ENCODE measurements at regions not wholly inside any gene's neighbourhood (a gene's known extent, or its start where the extent isn't known, plus 50 kb on each side); places are given as distances from the start of the nearest gene placed in this dataset.

DNA sequence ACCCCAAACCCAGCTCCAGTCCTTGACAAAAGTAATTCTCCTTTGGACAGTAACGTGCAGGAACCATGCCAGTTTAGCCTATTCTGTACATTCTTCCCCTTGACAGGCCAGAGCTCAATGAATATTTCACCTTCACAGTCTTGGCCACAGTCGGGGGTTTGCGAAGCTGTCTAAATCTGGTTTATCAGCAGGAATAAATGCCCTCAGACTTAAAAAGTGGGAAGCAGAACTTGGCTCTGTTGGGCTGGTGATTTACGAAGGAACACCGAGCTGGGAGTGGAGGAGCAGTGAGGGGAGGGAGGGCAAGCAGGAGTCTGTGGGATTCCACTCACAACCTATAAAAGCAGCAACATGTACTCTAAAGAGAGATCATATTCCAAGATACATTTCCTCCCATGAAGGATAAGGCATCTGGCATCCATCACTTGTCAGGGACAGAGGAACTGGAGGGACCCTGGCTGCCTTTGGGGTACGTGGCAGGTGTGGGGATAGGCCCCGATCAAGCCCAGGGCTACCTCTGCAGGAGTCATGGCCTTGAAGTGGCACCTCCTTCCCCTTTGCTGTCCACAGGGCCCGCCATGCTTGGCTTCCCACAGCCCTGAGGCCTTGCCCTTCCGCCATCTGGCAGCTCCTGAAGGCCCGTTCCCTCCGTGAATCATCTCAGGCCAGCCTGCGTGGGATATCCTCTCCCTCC lies 154.3 kb downstream of the ADAMTS15 start:
- DNase-seq (ENCODE audit: low read depth), result no peak
- H3K4me3 ChIP-seq (ENCODE audit: low read length), result no peak overlapping the region
- TF ChIP-seq, protein P1, sequence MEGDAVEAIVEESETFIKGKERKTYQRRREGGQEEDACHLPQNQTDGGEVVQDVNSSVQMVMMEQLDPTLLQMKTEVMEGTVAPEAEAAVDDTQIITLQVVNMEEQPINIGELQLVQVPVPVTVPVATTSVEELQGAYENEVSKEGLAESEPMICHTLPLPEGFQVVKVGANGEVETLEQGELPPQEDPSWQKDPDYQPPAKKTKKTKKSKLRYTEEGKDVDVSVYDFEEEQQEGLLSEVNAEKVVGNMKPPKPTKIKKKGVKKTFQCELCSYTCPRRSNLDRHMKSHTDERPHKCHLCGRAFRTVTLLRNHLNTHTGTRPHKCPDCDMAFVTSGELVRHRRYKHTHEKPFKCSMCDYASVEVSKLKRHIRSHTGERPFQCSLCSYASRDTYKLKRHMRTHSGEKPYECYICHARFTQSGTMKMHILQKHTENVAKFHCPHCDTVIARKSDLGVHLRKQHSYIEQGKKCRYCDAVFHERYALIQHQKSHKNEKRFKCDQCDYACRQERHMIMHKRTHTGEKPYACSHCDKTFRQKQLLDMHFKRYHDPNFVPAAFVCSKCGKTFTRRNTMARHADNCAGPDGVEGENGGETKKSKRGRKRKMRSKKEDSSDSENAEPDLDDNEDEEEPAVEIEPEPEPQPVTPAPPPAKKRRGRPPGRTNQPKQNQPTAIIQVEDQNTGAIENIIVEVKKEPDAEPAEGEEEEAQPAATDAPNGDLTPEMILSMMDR (IDR thresholded peaks at IDR 0.05; ENCODE audit: insufficient read depth, low read depth, low read length, missing control alignments), result no peak

DNA sequence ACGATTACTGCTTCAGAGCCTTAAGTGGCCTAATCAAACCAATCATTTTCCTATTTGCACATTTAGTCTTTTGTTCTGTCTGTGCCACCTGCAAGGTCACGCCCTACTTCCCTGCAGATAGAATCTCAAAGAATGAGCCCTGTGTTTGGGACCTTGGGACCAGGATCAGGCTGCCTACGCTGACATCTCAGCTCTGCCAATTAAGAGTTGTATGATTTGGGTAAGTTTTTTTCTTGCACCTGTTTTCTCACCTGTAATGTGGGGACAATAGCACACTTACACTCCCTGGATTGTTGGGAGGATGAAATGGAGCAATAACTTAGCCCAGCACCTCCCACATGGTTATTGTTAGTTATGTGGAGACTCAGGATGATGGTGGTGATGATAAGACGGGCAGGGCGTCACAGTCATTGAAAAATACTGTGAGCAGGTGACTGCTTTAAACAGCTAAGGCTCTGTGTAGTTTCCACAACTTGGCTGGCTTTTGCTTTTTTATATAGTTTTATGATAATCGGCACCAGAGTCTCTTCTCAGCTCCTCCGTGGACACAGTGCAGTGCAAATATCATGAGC lies 155.0 kb downstream of the ADAMTS15 start:
- TF ChIP-seq, protein P1 (IDR thresholded peaks at IDR 0.05; ENCODE audit: insufficient read depth, low read depth, low read length, missing control alignments), result no peak
- no peak overlapping the region for H3K4me3 ChIP-seq (ENCODE audit: low read length)
- no peak for DNase-seq (ENCODE audit: low read depth)

DNA sequence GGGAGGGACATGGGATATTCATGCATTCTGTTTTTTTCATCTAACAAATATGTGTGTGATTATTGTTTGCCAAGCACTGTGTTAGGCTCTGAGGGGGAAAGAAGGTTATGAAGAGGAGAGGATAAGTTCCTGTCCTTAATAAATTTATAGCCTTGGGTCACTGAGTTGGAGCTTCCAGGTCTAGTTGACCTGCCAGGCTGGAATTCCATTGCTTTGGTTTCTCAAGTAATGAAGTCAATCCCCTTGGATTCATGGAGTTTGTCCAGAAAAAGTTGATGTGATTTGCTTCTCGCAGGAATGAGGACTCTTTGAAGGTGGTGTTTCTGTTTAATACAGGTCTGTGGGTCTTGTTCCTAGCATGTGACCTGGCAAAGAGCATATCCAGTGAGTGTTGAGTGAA lies 156.2 kb downstream of the ADAMTS15 start:
- DNase-seq (ENCODE audit: low read depth), result no peak
- no peak overlapping the region for H3K4me3 ChIP-seq (ENCODE audit: low read length)
- TF ChIP-seq, protein P1 (IDR thresholded peaks at IDR 0.05; ENCODE audit: insufficient read depth, low read depth, low read length, missing control alignments), result no peak

DNA sequence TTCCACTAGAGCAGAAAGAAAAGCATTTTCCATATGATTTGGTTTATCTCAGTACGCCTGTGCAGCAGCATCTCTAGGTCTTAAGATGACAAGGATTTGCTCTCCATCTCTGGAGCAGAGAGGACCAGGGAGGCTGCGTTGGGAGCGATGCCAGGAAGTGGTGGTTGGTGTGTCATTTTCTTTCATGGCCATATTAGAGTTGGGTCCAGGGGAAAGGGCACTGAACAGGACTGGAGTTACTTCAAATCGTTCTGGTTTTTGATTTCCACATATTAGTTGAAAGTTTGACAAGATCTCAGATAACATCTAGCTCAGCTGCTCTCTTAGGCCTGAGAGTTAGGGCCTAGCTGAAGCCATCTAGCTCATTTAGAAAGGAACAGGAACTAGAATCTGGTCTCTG lies 157.7 kb downstream of the ADAMTS15 start:
- no peak overlapping the region for H3K4me3 ChIP-seq (ENCODE audit: low read length)
- TF ChIP-seq, protein P1 (IDR thresholded peaks at IDR 0.05; ENCODE audit: insufficient read depth, low read depth, low read length, missing control alignments), result no peak
- no peak for DNase-seq (ENCODE audit: low read depth)

DNA sequence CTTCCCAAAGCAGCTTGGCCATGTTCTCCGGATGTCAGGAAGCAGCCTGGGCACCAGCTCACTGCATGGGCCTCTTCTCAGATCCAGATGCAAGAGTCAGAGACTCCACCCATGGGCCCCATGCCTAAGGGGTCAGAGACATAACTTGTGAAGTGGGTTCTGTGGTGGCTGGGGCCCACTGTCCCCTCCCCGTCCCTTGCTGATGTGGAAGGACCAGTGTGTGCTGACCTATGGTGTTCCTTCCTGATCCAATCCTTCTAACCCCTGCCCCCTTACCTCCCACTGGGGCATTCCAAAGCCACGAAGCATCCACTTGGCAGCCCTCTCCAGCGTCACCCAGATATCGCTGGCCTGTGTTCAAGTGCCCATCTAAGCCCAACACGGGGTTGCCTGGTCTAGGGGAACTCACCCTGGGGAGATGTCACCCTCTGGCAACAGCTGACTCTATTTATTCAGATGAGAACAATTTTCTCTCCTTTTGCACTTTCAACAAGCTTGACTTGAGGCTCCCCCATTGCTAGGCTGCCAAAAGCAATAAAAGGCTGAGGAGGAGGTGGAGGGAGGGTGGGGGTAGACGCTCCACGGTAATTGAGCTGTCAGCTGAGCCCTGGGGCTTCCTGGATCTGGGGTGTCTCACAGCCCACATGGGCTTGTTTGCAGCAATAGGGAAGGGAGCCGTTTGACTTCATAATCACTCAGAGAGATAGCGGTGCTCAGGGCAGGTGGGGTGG lies 158.5 kb downstream of the ADAMTS15 start:
- no peak for DNase-seq (ENCODE audit: low read depth)
- no peak overlapping the region for H3K4me3 ChIP-seq (ENCODE audit: low read length)
- TF ChIP-seq, protein P1 (IDR thresholded peaks at IDR 0.05; ENCODE audit: insufficient read depth, low read depth, low read length, missing control alignments), result no peak

DNA sequence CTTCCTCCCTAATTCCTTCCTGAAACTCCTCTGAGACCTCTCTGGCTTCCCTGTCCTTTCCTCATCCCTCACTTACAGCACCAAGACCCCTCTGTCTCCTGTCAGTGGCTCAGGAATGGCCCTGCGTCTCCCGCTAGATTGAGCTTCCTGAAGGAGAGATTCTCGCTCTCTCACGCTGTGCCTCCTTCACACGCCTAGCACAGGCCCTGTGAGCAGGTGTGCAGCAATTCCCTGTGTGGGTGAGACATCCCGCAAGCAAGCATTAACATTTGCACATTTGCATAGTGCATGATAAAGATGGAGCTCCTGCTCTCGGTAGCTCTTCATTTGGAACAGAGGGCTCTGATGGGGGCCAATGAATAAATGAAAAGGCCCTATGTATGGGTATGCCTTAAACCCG lies 159.8 kb downstream of the ADAMTS15 start:
- TF ChIP-seq, protein P1 (IDR thresholded peaks at IDR 0.05; ENCODE audit: insufficient read depth, low read depth, low read length, missing control alignments), result no peak

More for the DNA sequence above, 159.8 kb downstream of the ADAMTS15 start:
- H3K4me3 ChIP-seq (ENCODE audit: low read length), result no peak overlapping the region
- DNase-seq (ENCODE audit: low read depth), result no peak

Data from epithelial cell of esophagus (primary cell).